H1 (cell line): ENCODE measurements at regions not wholly inside any gene's neighbourhood (a gene's known extent, or its start where the extent isn't known, plus 50 kb on each side); places are given as distances from the start of the nearest gene placed in this dataset.

ENCODE experiments used
- E2F6 ChIP-seq: IDR thresholded peaks from 2 replicates; pipeline ENCODE4 v1.6.1; 2012; ENCODE audit warnings: inconsistent platforms
- TF ChIP-seq, protein P1 (sequence below): IDR thresholded peaks from 2 replicates; pipeline ENCODE4 v1.6.1; 2011; ENCODE audit warnings: low read depth, mild to moderate bottlenecking, low read length; ENCODE audit not compliant: insufficient read depth

- TF ChIP-seq E2F6: peak; percentile 79
- TF ChIP-seq, protein P1, sequence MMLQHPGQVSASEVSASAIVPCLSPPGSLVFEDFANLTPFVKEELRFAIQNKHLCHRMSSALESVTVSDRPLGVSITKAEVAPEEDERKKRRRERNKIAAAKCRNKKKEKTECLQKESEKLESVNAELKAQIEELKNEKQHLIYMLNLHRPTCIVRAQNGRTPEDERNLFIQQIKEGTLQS: 0 out of 2 replicates have a peak, but pooled peaks have one; percentile 9
Measured at GRCh38 chr7:131836733-131837132, 280.3 kb upstream of the PODXL start (continued).
